Loucy (cell line): ENCODE measurements at regions not wholly inside any gene's neighbourhood (a gene's known extent, or its start where the extent isn't known, plus 50 kb on each side); places are given as distances from the start of the nearest gene placed in this dataset.

Source experiments
- CTCF ChIP-seq: fragments of 200-600 bp; sonication (generic); conservative IDR thresholded peaks from 2 replicates; pipeline ENCODE4 v1.5.1; 2014; ENCODE audit warnings: mild to moderate bottlenecking, antibody characterized with exemption, low read length
- EZH2phosphoT487 ChIP-seq: fragments of 200-600 bp; IDR thresholded peaks from 2 replicates; pipeline ENCODE4 v1.6.1; 2018; ENCODE audit warnings: antibody characterized with exemption, mild to moderate bottlenecking, moderate library complexity, borderline replicate concordance

GRCh38 chr7:42567051-42567450, 330.0 kb upstream of the GLI3 start:
- no peak for TF ChIP-seq CTCF
- no peak for TF ChIP-seq EZH2phosphoT487
